ENCODE measurements at regions not wholly inside any gene's neighbourhood (a gene's known extent, or its start where the extent isn't known, plus 50 kb on each side); places are given as distances from the start of the nearest gene placed in this dataset.

DNA sequence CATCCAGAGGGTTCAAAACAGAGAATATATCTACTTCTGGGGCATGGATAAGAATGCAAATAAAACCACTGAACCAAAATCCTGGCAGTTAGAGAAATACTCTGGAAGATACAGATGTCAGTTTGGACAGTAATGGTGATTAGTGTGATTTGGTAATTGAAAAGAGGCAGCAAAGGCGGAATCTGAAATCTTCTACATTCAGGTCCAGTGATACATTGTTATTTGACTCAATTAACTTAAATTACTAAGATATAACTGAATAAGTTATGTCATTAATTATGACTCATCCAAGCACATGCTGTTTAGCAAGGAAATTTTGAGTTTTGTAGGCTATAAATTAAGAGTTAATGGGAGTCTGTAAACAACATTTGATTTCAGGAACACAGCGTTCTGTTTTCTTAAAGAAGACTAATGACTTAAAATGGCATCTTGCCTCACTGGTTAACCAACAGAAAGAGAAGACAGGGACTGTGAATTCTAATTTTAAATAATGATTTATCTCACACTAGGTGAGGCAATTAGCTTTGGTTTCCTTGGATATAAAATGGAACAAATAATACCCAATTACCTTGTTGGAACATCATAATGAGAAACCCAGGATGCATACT, 937.1 kb downstream of the PDHA2 start:
- BruUV-seq (replicated peaks), result no TSS peak
- no peaks in the 10 kb centered on the region for H3K9me3 Mint-ChIP-seq (ENCODE audit: unreplicated experiment)

DNA sequence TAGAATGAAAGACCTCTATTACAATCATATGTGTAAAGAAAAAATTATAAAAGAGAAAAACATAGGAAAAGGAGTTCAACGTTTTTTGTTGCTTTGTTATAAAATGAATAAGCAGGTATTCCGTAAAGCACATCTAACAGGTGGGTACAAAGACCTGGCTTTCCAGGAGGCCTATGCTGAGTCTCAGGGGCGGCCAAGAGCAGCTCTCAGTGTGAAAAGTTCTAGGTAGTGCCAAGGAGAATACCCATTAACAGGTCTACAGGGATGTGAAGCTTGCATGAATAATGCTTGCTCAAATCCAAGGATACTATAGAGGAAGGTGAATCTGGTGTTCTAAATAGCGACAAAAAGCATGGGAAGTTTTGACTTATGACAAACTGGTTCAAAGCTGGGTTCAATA, 944.4 kb downstream of the PDHA2 start:
- Mint-ChIP-seq H3K36me3 (ENCODE audit: insufficient read depth, unreplicated experiment) (no peaks in the 10 kb centered on the region), H3K4me1 (ENCODE audit: low read depth, unreplicated experiment) (peaks cover 8% of the 10 kb centered on the region), H3K4me3 (ENCODE audit: unreplicated experiment) (no peak overlapping the region), H3K9me3 (ENCODE audit: unreplicated experiment) (no peaks in the 10 kb centered on the region), H3K27ac (ENCODE audit: unreplicated experiment) (no peak overlapping the region), H3K27me3 (ENCODE audit: insufficient read depth, unreplicated experiment) (peaks cover 3% of the 10 kb centered on the region)
- Histone ChIP-seq H3K27me3 (replicated peaks; ENCODE audit: control insufficient read depth, insufficient read depth, low read length) (no peaks in the 10 kb centered on the region), H3K4me3 (ENCODE audit: low read depth, low read length) (no peak overlapping the region), H3K36me3 (ENCODE audit: control insufficient read depth, insufficient read depth, low read length) (no peaks in the 10 kb centered on the region), H3K4me1 (no peaks in the 10 kb centered on the region), H3K9me3 (no peaks in the 10 kb centered on the region)
- POLR2A ChIA-PET, result no interaction called here
- no TSS peak for BruUV-seq (replicated peaks)
- CTCF ChIA-PET, result no interaction called here
- intact Hi-C loops (cut with micrococcal nuclease; ENCODE audit: unreplicated experiment), result no loop called here
- TF ChIP-seq, protein P1, sequence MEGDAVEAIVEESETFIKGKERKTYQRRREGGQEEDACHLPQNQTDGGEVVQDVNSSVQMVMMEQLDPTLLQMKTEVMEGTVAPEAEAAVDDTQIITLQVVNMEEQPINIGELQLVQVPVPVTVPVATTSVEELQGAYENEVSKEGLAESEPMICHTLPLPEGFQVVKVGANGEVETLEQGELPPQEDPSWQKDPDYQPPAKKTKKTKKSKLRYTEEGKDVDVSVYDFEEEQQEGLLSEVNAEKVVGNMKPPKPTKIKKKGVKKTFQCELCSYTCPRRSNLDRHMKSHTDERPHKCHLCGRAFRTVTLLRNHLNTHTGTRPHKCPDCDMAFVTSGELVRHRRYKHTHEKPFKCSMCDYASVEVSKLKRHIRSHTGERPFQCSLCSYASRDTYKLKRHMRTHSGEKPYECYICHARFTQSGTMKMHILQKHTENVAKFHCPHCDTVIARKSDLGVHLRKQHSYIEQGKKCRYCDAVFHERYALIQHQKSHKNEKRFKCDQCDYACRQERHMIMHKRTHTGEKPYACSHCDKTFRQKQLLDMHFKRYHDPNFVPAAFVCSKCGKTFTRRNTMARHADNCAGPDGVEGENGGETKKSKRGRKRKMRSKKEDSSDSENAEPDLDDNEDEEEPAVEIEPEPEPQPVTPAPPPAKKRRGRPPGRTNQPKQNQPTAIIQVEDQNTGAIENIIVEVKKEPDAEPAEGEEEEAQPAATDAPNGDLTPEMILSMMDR (IDR thresholded peaks at IDR 0.05; ENCODE audit: insufficient read depth in 1 of 2, low read depth in 1 of 2, low read length in 1 of 2, severe bottlenecking in 1 of 2, unreplicated experiment in 1 of 2), result no peak
- DNase-seq, result no peak

More for the DNA sequence above, 937.1 kb downstream of the PDHA2 start:
- Histone ChIP-seq H3K36me3 (ENCODE audit: control insufficient read depth, insufficient read depth, low read length) (no peaks in the 10 kb centered on the region), H3K27me3 (replicated peaks; ENCODE audit: control insufficient read depth, insufficient read depth, low read length) (no peaks in the 10 kb centered on the region), H3K9me3 (no peaks in the 10 kb centered on the region), H3K4me1 (no peaks in the 10 kb centered on the region), H3K4me3 (ENCODE audit: low read depth, low read length) (no peak overlapping the region)
- ChIA-PET POLR2A (no interaction called here), CTCF (no interaction called here)
- intact Hi-C loops (cut with micrococcal nuclease; ENCODE audit: unreplicated experiment), result no loop called here
- TF ChIP-seq, protein P1 (IDR thresholded peaks at IDR 0.05; ENCODE audit: insufficient read depth in 1 of 2, low read depth in 1 of 2, low read length in 1 of 2, severe bottlenecking in 1 of 2, unreplicated experiment in 1 of 2), result no peak
- peaks cover 5% of the 10 kb centered on the region for H3K27me3 Mint-ChIP-seq (ENCODE audit: insufficient read depth, unreplicated experiment)
- H3K27ac Mint-ChIP-seq (ENCODE audit: unreplicated experiment), result no peak overlapping the region
- H3K4me1 Mint-ChIP-seq (ENCODE audit: low read depth, unreplicated experiment), result no peaks in the 10 kb centered on the region
- no peak overlapping the region for H3K4me3 Mint-ChIP-seq (ENCODE audit: unreplicated experiment)
- no peak for DNase-seq
- H3K36me3 Mint-ChIP-seq (ENCODE audit: insufficient read depth, unreplicated experiment), result no peaks in the 10 kb centered on the region

DNA sequence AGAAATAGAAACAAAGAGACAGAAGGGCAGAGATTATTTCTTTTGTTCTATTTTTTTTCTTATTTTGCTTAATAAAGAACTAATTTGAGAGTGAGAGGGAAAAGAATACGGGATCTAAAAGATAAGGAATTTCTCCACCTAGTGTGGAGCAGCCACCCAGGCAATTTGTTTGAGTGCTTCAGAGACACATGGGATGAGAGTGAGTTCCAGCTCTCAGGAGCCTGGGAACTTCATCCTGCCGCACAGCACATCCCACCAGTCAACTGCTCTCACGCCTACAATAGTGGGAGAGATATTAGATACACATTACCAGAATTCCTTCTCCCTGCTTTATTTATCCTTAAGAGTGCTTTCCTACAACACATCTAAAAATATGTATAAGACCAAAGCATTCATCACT, 946.4 kb downstream of the PDHA2 start:
- Histone ChIP-seq H3K9me3 (no peaks in the 10 kb centered on the region), H3K4me3 (ENCODE audit: low read depth, low read length) (no peak overlapping the region), H3K36me3 (ENCODE audit: control insufficient read depth, insufficient read depth, low read length) (no peaks in the 10 kb centered on the region), H3K4me1 (no peaks in the 10 kb centered on the region), H3K27me3 (replicated peaks; ENCODE audit: control insufficient read depth, insufficient read depth, low read length) (no peaks in the 10 kb centered on the region)
- Mint-ChIP-seq H3K27ac (ENCODE audit: unreplicated experiment) (no peak overlapping the region), H3K9me3 (ENCODE audit: unreplicated experiment) (no peaks in the 10 kb centered on the region), H3K36me3 (ENCODE audit: insufficient read depth, unreplicated experiment) (no peaks in the 10 kb centered on the region), H3K27me3 (ENCODE audit: insufficient read depth, unreplicated experiment) (no peaks in the 10 kb centered on the region), H3K4me1 (ENCODE audit: low read depth, unreplicated experiment) (peaks cover 8% of the 10 kb centered on the region), H3K4me3 (ENCODE audit: unreplicated experiment) (no peak overlapping the region)
- ChIA-PET CTCF (no interaction called here), POLR2A (no interaction called here)
- no TSS peak for BruUV-seq (replicated peaks)
- no peak for DNase-seq
- TF ChIP-seq, protein P1 (IDR thresholded peaks at IDR 0.05; ENCODE audit: insufficient read depth in 1 of 2, low read depth in 1 of 2, low read length in 1 of 2, severe bottlenecking in 1 of 2, unreplicated experiment in 1 of 2), result no peak
- intact Hi-C loops (cut with micrococcal nuclease; ENCODE audit: unreplicated experiment), result no loop called here
